HepG2 (cell line): ENCODE measurements at regions not wholly inside any gene's neighbourhood (a gene's known extent, or its start where the extent isn't known, plus 50 kb on each side); places are given as distances from the start of the nearest gene placed in this dataset.

Experiments
- ARHGAP35 ChIP-seq: sonication (generic); formaldehyde crosslinking; IDR thresholded peaks from 2 replicates; pipeline ENCODE4 v1.9.0; 2022; ENCODE audit warnings: mild to moderate bottlenecking, inconsistent platforms, moderate library complexity, missing genetic modification reagents, borderline replicate concordance
- CENPX ChIP-seq: sonication (generic); formaldehyde crosslinking; IDR thresholded peaks from 2 replicates; pipeline ENCODE4 v1.9.0; 2021; ENCODE audit warnings: mild to moderate bottlenecking, missing genetic modification reagents, moderate library complexity
- KDM5B ChIP-seq: sonication (generic); formaldehyde crosslinking; IDR thresholded peaks from 2 replicates; pipeline ENCODE4 v1.4.0; 2020; ENCODE audit warnings: missing genetic modification reagents, mild to moderate bottlenecking, borderline replicate concordance
- NPAS2 ChIP-seq: sonication (generic); formaldehyde crosslinking; IDR thresholded peaks from 2 replicates; pipeline ENCODE4 v1.8.0; 2022; ENCODE audit warnings: mild to moderate bottlenecking, missing genetic modification reagents, borderline replicate concordance
- TF ChIP-seq, protein P1 (sequence below): IDR thresholded peaks from 2 replicates; pipeline ENCODE4 v1.6.1; 2016; ENCODE audit warnings: missing compliant biosample characterization, missing genetic modification reagents, borderline replicate concordance
- TF ChIP-seq, protein P2 (sequence below): sonication (generic); formaldehyde crosslinking; IDR thresholded peaks from 2 replicates; pipeline ENCODE4 v1.4.0; 2020; ENCODE audit warnings: missing genetic modification reagents, borderline replicate concordance
- TF ChIP-seq, protein P3 (sequence below): sonication (generic); formaldehyde crosslinking; IDR thresholded peaks from 2 replicates; pipeline ENCODE4 v1.9.0; 2021; ENCODE audit warnings: missing genetic modification reagents, borderline replicate concordance
- TF ChIP-seq, protein P4 (sequence below): sonication (generic); formaldehyde crosslinking; IDR thresholded peaks from 2 replicates; pipeline ENCODE4 v1.4.0; 2020; ENCODE audit warnings: missing genetic modification reagents, borderline replicate concordance

- TF ChIP-seq, protein P1, sequence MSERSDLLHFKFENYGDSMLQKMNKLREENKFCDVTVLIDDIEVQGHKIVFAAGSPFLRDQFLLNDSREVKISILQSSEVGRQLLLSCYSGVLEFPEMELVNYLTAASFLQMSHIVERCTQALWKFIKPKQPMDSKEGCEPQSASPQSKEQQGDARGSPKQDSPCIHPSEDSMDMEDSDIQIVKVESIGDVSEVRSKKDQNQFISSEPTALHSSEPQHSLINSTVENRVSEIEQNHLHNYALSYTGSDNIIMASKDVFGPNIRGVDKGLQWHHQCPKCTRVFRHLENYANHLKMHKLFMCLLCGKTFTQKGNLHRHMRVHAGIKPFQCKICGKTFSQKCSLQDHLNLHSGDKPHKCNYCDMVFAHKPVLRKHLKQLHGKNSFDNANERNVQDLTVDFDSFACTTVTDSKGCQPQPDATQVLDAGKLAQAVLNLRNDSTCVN (CRISPR knock-in tag), result no peak
- TF ChIP-seq, protein P2, sequence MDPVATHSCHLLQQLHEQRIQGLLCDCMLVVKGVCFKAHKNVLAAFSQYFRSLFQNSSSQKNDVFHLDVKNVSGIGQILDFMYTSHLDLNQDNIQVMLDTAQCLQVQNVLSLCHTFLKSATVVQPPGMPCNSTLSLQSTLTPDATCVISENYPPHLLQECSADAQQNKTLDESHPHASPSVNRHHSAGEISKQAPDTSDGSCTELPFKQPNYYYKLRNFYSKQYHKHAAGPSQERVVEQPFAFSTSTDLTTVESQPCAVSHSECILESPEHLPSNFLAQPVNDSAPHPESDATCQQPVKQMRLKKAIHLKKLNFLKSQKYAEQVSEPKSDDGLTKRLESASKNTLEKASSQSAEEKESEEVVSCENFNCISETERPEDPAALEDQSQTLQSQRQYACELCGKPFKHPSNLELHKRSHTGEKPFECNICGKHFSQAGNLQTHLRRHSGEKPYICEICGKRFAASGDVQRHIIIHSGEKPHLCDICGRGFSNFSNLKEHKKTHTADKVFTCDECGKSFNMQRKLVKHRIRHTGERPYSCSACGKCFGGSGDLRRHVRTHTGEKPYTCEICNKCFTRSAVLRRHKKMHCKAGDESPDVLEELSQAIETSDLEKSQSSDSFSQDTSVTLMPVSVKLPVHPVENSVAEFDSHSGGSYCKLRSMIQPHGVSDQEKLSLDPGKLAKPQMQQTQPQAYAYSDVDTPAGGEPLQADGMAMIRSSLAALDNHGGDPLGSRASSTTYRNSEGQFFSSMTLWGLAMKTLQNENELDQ, result no peak
- TF ChIP-seq, protein P3, sequence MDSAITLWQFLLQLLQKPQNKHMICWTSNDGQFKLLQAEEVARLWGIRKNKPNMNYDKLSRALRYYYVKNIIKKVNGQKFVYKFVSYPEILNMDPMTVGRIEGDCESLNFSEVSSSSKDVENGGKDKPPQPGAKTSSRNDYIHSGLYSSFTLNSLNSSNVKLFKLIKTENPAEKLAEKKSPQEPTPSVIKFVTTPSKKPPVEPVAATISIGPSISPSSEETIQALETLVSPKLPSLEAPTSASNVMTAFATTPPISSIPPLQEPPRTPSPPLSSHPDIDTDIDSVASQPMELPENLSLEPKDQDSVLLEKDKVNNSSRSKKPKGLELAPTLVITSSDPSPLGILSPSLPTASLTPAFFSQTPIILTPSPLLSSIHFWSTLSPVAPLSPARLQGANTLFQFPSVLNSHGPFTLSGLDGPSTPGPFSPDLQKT (CRISPR knock-in tag), result no peak
- TF ChIP-seq, protein P4, sequence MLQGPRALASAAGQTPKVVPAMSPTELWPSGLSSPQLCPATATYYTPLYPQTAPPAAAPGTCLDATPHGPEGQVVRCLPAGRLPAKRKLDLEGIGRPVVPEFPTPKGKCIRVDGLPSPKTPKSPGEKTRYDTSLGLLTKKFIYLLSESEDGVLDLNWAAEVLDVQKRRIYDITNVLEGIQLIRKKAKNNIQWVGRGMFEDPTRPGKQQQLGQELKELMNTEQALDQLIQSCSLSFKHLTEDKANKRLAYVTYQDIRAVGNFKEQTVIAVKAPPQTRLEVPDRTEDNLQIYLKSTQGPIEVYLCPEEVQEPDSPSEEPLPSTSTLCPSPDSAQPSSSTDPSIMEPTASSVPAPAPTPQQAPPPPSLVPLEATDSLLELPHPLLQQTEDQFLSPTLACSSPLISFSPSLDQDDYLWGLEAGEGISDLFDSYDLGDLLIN (CRISPR knock-in tag), result no peak
- no peak for TF ChIP-seq KDM5B (CRISPR knock-in tag)
- no peak for TF ChIP-seq CENPX (CRISPR knock-in tag)
- no peak for TF ChIP-seq ARHGAP35 (CRISPR knock-in tag)
- no peak for TF ChIP-seq NPAS2 (CRISPR knock-in tag)
- TF ChIP-seq, all 625 proteins: peak for 0
These were observed 237.4 kb downstream of the OTUD1 start (continued) for GRCh38 chr10:23676296-23676695.
